IgD-negative memory B cell (primary cell): ENCODE measurements at regions not wholly inside any gene's neighbourhood (a gene's known extent, or its start where the extent isn't known, plus 50 kb on each side); places are given as distances from the start of the nearest gene placed in this dataset.

ENCODE experiments used
- H3K27ac Mint-ChIP-seq, 3 donors: one replicate each; pipeline ENCODE4 v1.8.0; 2020 to 2022; ENCODE audit warnings: mild to moderate bottlenecking in 3 of 3, mixed read lengths in 3 of 3, moderate library complexity in 1 of 3
- H3K27me3 Mint-ChIP-seq: one replicate; pipeline ENCODE4 v1.8.0; 2021; ENCODE audit warnings: mixed read lengths
- H3K36me3 Mint-ChIP-seq: one replicate; pipeline ENCODE4 v1.8.0; 2020; ENCODE audit warnings: mild to moderate bottlenecking, mixed read lengths
- H3K4me1 Mint-ChIP-seq, 3 donors: one replicate each; pipeline ENCODE4 v1.8.0; 2020 to 2022; ENCODE audit warnings: mixed read lengths in 3 of 3, mild to moderate bottlenecking in 1 of 3
- H3K4me3 Mint-ChIP-seq, 4 donors: one replicate each; pipeline ENCODE4 v1.8.0; 2020 to 2022; ENCODE audit warnings: mild to moderate bottlenecking in 4 of 4, mixed read lengths in 4 of 4, moderate library complexity in 3 of 4
- H3K9me3 Mint-ChIP-seq, 3 donors: one replicate each; pipeline ENCODE4 v1.8.0; 2020 to 2021; ENCODE audit warnings: mixed read lengths in 3 of 3, mild to moderate bottlenecking in 1 of 3

GRCh38 chr4:34009951-34010350, 2234.4 kb downstream of the ARAP2 start:
- H3K27me3 Mint-ChIP-seq: no peaks in the 10 kb centered on the region
- peaks cover 0 to 4% (median 2%) of the 10 kb centered on the region in 3 donors for H3K9me3 Mint-ChIP-seq
- no peaks in the 10 kb centered on the region for H3K4me1 Mint-ChIP-seq
- H3K4me3 Mint-ChIP-seq: no peak overlapping the region
- H3K27ac Mint-ChIP-seq: no peak overlapping the region
- H3K36me3 Mint-ChIP-seq: no peaks in the 10 kb centered on the region

GRCh38 chr4:34010751-34011519, 2233.4 kb downstream of the ARAP2 start:
- Mint-ChIP-seq H3K4me1 (no peaks in the 10 kb centered on the region), H3K36me3 (no peaks in the 10 kb centered on the region), H3K27me3 (no peaks in the 10 kb centered on the region), H3K4me3 (no peak overlapping the region), H3K9me3 (peaks cover 0 to 4% (median 2%) of the 10 kb centered on the region in 3 donors), H3K27ac (no peak overlapping the region)

GRCh38 chr4:34035225-34035624, 2209.1 kb downstream of the ARAP2 start:
- no peak overlapping the region for H3K27ac Mint-ChIP-seq
- no peaks in the 10 kb centered on the region for H3K36me3 Mint-ChIP-seq
- H3K4me3 Mint-ChIP-seq: no peak overlapping the region
- no peaks in the 10 kb centered on the region for H3K4me1 Mint-ChIP-seq
- H3K9me3 Mint-ChIP-seq: no peaks in the 10 kb centered on the region
- no peaks in the 10 kb centered on the region for H3K27me3 Mint-ChIP-seq

DNA sequence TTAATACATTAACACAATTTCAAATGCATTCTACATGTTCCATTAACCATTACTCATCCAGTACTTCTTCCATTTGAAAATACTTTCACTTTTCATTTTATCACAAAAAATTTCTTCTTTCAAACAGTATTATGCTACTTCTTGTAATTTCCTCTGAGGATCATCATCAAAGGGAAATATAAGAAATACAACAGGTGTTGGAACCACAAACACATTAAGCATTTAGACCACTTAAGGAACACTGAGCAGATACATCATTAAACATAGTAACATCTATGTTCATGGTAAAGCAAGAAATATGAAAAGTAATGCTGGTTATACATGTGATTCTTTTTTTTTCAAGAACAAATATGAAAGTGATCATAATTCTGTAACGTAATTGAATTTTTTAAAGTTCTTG, 2207.0 kb downstream of the ARAP2 start:
- no peak overlapping the region for H3K27ac Mint-ChIP-seq
- H3K27me3 Mint-ChIP-seq: no peaks in the 10 kb centered on the region
- no peaks in the 10 kb centered on the region for H3K4me1 Mint-ChIP-seq
- peaks cover 0 to 2% (median 0%) of the 10 kb centered on the region in 3 donors for H3K9me3 Mint-ChIP-seq
- no peaks in the 10 kb centered on the region for H3K36me3 Mint-ChIP-seq
- H3K4me3 Mint-ChIP-seq: no peak overlapping the region

- H3K9me3 Mint-ChIP-seq: peaks cover 0 to 2% (median 0%) of the 10 kb centered on the region in 3 donors
- no peaks in the 10 kb centered on the region for H3K36me3 Mint-ChIP-seq
- H3K4me1 Mint-ChIP-seq: no peaks in the 10 kb centered on the region
- no peaks in the 10 kb centered on the region for H3K27me3 Mint-ChIP-seq
- no peak overlapping the region for H3K27ac Mint-ChIP-seq
- H3K4me3 Mint-ChIP-seq: no peak overlapping the region
Observed at GRCh38 chr4:34039766-34040165, 2204.5 kb downstream of the ARAP2 start.

- Mint-ChIP-seq H3K36me3 (no peaks in the 10 kb centered on the region), H3K4me1 (no peaks in the 10 kb centered on the region), H3K27ac (no peak overlapping the region), H3K9me3 (peaks cover 0 to 2% (median 1%) of the 10 kb centered on the region in 3 donors), H3K4me3 (no peak overlapping the region), H3K27me3 (no peaks in the 10 kb centered on the region)
Observed at GRCh38 chr4:34043131-34043530, 2201.2 kb downstream of the ARAP2 start.

GRCh38 chr4:34046580-34046979, 2197.7 kb downstream of the ARAP2 start:
- Mint-ChIP-seq H3K4me1 (no peaks in the 10 kb centered on the region), H3K27ac (no peak overlapping the region), H3K9me3 (peaks cover 0 to 2% (median 2%) of the 10 kb centered on the region in 3 donors), H3K4me3 (no peak overlapping the region), H3K27me3 (no peaks in the 10 kb centered on the region), H3K36me3 (no peaks in the 10 kb centered on the region)

DNA sequence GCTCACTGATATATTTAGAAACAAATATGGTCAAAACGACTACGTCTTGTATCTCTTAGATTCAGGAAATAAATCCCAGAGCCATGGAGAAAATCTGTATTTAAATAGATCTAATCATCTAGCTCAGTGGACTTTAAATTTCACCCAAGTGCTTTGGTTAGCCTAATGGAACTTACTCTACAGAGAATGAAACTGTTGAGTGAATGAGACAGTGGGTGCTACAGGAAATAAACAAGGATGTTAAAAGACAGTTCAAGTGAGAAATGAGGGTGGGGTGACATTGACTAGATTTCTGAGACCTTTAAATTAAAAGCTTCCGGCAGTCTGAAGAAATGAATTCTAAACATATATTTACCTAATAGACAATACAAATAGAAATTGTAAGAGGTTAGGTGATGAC, 2197.0 kb downstream of the ARAP2 start:
- Mint-ChIP-seq H3K9me3 (peaks cover 0 to 2% (median 0%) of the 10 kb centered on the region in 3 donors), H3K4me1 (no peaks in the 10 kb centered on the region), H3K36me3 (no peaks in the 10 kb centered on the region), H3K27me3 (no peaks in the 10 kb centered on the region), H3K27ac (no peak overlapping the region), H3K4me3 (no peak overlapping the region)

DNA sequence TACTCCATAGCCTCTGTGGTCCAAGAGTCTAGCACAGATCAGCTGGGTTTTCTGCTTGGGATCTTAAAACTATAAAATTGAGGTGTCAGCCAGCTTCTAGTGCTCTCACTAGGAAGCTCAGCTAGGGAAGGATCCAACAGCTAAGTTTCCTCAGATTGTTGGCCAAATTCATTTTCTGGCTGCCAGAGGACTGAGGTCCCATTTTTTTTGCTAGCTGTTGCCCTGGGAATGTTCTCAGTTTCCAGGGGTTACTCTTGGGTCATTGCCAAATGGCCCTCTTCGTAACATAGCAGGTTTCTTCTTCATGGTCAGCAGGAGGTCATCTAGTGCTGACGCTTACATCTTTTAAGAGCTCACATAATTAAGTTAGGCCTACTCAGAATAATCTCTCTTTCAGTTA, 2178.2 kb downstream of the ARAP2 start:
- Mint-ChIP-seq H3K4me3 (no peak overlapping the region), H3K27ac (no peak overlapping the region), H3K4me1 (no peaks in the 10 kb centered on the region), H3K36me3 (no peaks in the 10 kb centered on the region), H3K9me3 (peaks cover 2 to 5% (median 2%) of the 10 kb centered on the region in 3 donors), H3K27me3 (no peaks in the 10 kb centered on the region)

GRCh38 chr4:34091451-34091850, 2152.9 kb downstream of the ARAP2 start:
- H3K4me3 Mint-ChIP-seq: no peak overlapping the region
- H3K4me1 Mint-ChIP-seq: no peaks in the 10 kb centered on the region
- no peak overlapping the region for H3K27ac Mint-ChIP-seq
- H3K27me3 Mint-ChIP-seq: no peaks in the 10 kb centered on the region
- no peaks in the 10 kb centered on the region for H3K36me3 Mint-ChIP-seq
- peaks cover 0 to 3% (median 0%) of the 10 kb centered on the region in 3 donors for H3K9me3 Mint-ChIP-seq

- H3K36me3 Mint-ChIP-seq: no peaks in the 10 kb centered on the region
- no peaks in the 10 kb centered on the region for H3K4me1 Mint-ChIP-seq
- H3K9me3 Mint-ChIP-seq: peaks cover 0 to 8% (median 3%) of the 10 kb centered on the region in 3 donors
- H3K4me3 Mint-ChIP-seq: no peak overlapping the region
- no peaks in the 10 kb centered on the region for H3K27me3 Mint-ChIP-seq
- H3K27ac Mint-ChIP-seq: no peak overlapping the region
Observed at GRCh38 chr4:34094114-34094513, 2150.2 kb downstream of the ARAP2 start.

- Mint-ChIP-seq H3K9me3 (peaks cover 0 to 6% (median 0%) of the 10 kb centered on the region in 3 donors), H3K36me3 (no peaks in the 10 kb centered on the region), H3K4me1 (no peaks in the 10 kb centered on the region), H3K4me3 (no peak overlapping the region), H3K27ac (no peak overlapping the region), H3K27me3 (no peaks in the 10 kb centered on the region)
Observed at GRCh38 chr4:34105311-34105710, 2139.0 kb downstream of the ARAP2 start.

GRCh38 chr4:34108391-34108790, 2135.9 kb downstream of the ARAP2 start:
- Mint-ChIP-seq H3K27ac (no peak overlapping the region), H3K36me3 (no peaks in the 10 kb centered on the region), H3K9me3 (peaks cover 0 to 6% (median 0%) of the 10 kb centered on the region in 3 donors), H3K27me3 (no peaks in the 10 kb centered on the region), H3K4me1 (no peaks in the 10 kb centered on the region), H3K4me3 (no peak overlapping the region)

DNA sequence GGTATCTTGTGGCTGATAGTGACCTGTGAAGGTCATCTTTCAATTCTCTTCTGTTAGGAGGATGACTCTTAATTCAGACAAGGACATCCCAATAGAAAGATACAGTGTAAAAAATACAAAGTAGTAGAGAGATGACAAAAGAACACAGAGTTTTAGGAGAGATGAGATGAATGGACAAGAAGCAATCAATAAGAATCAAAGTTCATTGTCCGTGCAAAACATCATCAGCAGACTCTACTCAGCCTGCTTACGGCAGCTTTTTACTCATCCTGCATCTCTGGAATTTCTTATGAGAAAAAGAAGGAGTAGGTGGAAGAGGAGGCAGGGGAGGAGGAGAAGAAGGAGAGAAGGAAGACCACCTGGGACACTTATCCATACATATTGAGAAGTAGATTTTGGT, 2131.7 kb downstream of the ARAP2 start:
- Mint-ChIP-seq H3K4me3 (no peak overlapping the region), H3K4me1 (no peaks in the 10 kb centered on the region), H3K36me3 (no peaks in the 10 kb centered on the region), H3K27ac (no peak overlapping the region), H3K27me3 (no peaks in the 10 kb centered on the region), H3K9me3 (no peaks in the 10 kb centered on the region)

DNA sequence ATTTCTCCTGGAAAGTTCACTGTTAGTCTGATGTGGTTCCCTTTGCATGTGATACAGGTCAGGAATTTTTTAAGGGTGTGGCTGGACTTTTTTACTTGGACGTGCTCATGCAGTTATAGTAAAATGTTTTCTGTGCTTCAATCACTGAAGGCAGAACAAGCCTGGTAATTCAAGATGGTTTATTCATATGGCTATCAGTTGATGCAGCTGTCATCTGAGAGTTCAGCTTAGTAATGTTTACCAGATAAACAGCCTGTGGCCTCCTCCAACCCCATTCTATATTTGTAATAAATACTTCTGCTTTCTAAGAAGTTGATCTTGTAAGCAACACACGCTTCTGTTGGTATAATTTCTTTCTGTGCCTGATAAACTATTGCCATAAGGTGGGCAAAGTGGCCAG, 2105.9 kb downstream of the ARAP2 start:
- Mint-ChIP-seq H3K4me1 (no peaks in the 10 kb centered on the region), H3K4me3 (no peak overlapping the region), H3K27me3 (no peaks in the 10 kb centered on the region), H3K36me3 (no peaks in the 10 kb centered on the region), H3K9me3 (peaks cover 6 to 18% (median 7%) of the 10 kb centered on the region in 3 donors), H3K27ac (no peak overlapping the region)

DNA sequence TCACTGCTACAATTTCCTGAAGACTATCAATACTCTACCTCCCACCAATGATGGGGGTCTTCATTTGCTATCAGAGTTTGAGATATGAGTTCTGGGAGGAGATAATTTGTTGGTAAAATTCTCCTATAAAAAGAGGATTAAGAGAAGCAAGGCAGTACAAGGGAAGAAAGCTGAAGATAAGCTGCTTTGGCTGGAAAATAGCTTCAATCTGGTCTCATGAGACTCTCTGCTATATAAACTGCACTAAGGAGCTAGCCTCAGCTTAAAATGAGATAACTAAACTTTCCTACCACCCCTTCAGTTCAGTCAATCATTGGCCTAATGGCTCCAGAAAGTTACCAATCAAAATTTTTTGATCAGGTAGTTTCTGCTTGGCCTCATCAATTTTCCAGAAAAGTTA, 2105.0 kb downstream of the ARAP2 start:
- no peaks in the 10 kb centered on the region for H3K36me3 Mint-ChIP-seq
- H3K9me3 Mint-ChIP-seq: peaks cover 3 to 13% (median 5%) of the 10 kb centered on the region in 3 donors
- H3K4me3 Mint-ChIP-seq: no peak overlapping the region

More for the DNA sequence above, 2105.0 kb downstream of the ARAP2 start:
- Mint-ChIP-seq H3K4me1 (no peaks in the 10 kb centered on the region), H3K27me3 (no peaks in the 10 kb centered on the region), H3K27ac (no peak overlapping the region)
